ENCODE measurements at regions not wholly inside any gene's neighbourhood (a gene's known extent, or its start where the extent isn't known, plus 50 kb on each side); places are given as distances from the start of the nearest gene placed in this dataset.

- no peak for TF ChIP-seq CTCF (IDR thresholded peaks at IDR 0.05; ENCODE audit: control insufficient read depth, insufficient read depth, low read depth, low read length, missing control alignments)
- no peak overlapping the region for H3K4me3 ChIP-seq (ENCODE audit: control insufficient read depth, low read depth, low read length)
- DNase-seq (ENCODE audit: low read depth): no peak
Measured at GRCh38 chr10:131424053-131424452, 112.5 kb upstream of the TCERG1L start.

GRCh38 chr10:131424836-131425491, 113.4 kb upstream of the TCERG1L start:
- no peak overlapping the region for H3K4me3 ChIP-seq (ENCODE audit: control insufficient read depth, low read depth, low read length)
- DNase-seq (ENCODE audit: low read depth): no peak
- no peak for TF ChIP-seq CTCF (IDR thresholded peaks at IDR 0.05; ENCODE audit: control insufficient read depth, insufficient read depth, low read depth, low read length, missing control alignments)

GRCh38 chr10:131425752-131426533, 114.4 kb upstream of the TCERG1L start:
- no peak for TF ChIP-seq CTCF (IDR thresholded peaks at IDR 0.05; ENCODE audit: control insufficient read depth, insufficient read depth, low read depth, low read length, missing control alignments)
- no peak for DNase-seq (ENCODE audit: low read depth)
- no peak overlapping the region for H3K4me3 ChIP-seq (ENCODE audit: control insufficient read depth, low read depth, low read length)

GRCh38 chr10:131426534-131426898, 115.0 kb upstream of the TCERG1L start:
- DNase-seq (ENCODE audit: low read depth): no peak
- H3K4me3 ChIP-seq (ENCODE audit: control insufficient read depth, low read depth, low read length): no peak overlapping the region
- no peak for TF ChIP-seq CTCF (IDR thresholded peaks at IDR 0.05; ENCODE audit: control insufficient read depth, insufficient read depth, low read depth, low read length, missing control alignments)

GRCh38 chr10:131427281-131427680, 115.8 kb upstream of the TCERG1L start:
- DNase-seq (ENCODE audit: low read depth): no peak
- TF ChIP-seq CTCF (IDR thresholded peaks at IDR 0.05; ENCODE audit: control insufficient read depth, insufficient read depth, low read depth, low read length, missing control alignments): no peak
- H3K4me3 ChIP-seq (ENCODE audit: control insufficient read depth, low read depth, low read length): no peak overlapping the region

GRCh38 chr10:131427901-131428300, 116.4 kb upstream of the TCERG1L start:
- DNase-seq (ENCODE audit: low read depth): no peak
- H3K4me3 ChIP-seq (ENCODE audit: control insufficient read depth, low read depth, low read length): no peak overlapping the region
- no peak for TF ChIP-seq CTCF (IDR thresholded peaks at IDR 0.05; ENCODE audit: control insufficient read depth, insufficient read depth, low read depth, low read length, missing control alignments)

Measured in AG09309 (cell line).